Islet of Langerhans (tissue), 1 donor: ENCODE measurements at regions not wholly inside any gene's neighbourhood (a gene's known extent, or its start where the extent isn't known, plus 50 kb on each side); places are given as distances from the start of the nearest gene placed in this dataset.
"Not testable (repeated sequence)": the region's sequence is repeated elsewhere in the genome, so short reads cannot be mapped to it uniquely, and the experiment has no call there.

Experiments used
- FAIRE-seq: peaks from one replicate; lab custom pipeline; 2011; peaks lifted over from hg19 to GRCh38; lab: Jason Lieb, UNC

- FAIRE-seq, result no peak
Observed at GRCh38 chr5:125049721-125050702, 303.6 kb upstream of the ZNF608 start.

DNA sequence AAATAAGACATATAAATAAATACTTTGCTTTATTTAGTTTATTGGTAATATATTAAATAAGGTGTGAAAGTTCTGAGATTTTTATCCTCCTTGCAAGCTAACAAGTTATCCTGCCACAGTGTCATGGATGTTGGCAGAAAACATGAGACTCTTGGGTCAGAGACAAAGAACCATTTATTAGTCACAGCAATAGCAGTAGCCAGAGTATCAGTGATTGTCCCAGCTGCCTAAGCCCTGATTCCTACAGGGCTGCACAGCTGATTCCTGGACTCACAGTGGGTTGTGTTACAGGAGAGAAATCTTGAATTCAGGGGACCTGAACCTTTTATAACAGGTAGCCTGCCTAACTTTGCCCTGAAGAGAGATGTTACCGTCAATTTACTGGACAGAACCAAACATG, 304.5 kb upstream of the ZNF608 start:
- no peak for FAIRE-seq

DNA sequence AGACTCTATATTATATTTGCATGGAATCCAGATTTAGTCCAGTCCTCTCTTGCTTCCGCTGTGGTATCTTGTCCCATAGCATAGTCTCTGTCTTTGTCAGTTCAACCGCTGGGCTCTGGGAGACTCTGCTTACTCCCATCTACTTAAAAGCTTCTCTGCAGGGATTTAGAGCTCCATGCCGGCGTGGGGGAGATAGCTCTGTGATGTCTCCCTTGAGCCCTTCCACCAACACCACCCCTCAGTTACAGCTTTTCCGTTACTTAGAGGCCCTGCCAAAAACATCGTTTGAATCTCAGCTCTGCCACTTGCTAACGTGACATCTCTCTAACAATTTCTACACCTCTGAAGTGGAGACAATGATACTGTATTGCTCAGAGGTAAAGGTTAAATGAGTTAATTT, 306.1 kb upstream of the ZNF608 start:
- no peak for FAIRE-seq

GRCh38 chr5:125053179-125053578, 306.7 kb upstream of the ZNF608 start:
- no peak for FAIRE-seq

DNA sequence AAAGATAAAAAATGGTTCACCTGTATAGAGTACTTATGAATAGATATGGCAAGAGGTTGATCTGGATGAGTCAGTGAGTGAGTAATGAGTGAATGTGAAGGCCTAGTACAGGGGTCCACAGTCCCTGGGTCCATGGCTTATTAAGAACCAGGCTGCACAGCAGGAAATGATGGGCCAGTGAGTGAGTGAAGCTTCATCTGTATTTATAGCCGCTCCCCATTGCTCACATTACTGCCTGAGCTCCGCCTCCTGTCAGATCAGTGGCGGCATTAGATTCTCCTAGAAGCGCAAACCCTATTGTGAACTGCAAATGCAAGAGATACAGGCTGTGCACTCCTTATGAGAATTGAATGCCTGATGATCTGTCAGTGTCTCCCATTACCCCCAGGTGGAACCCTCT, 307.7 kb upstream of the ZNF608 start:
- no peak for FAIRE-seq

- FAIRE-seq, result no peak
Observed at GRCh38 chr5:125056671-125057485, 310.4 kb upstream of the ZNF608 start.

- FAIRE-seq, result peak; percentile 85
Observed at GRCh38 chr5:125057912-125058826, 311.7 kb upstream of the ZNF608 start.

DNA sequence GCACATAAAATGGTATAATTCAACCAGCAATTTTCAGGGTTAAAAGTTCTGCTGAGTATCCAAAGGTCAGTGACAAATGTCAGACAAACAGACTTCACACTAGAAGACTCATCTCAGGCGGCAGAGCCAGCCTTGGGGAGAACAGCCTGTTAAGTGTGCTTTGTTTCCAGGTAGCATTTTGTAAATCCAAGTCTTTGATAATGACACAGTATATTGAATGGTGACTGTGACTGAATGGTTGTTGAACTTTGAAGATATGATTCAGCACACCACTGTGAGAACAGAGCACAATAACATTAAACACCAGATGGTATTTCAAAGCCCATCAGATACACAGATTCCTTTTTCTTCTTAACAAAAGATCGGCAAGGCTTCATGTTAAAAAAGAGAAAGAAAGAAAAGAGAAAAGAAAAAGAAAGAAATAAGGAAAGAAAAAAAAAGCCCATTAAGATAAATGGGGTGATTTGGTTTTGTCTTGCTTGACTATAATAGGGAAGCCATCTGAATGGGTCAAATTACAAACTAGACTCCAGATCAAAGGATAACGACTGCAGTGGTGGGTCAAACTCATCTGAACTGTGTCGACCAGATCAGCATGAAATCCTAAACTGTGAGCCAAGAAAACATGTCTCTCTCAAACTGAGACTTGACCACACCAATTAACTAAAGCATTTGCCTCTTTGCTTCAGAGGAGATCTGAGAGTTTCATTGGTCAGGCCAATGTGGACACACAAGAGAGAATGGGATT, 313.0 kb upstream of the ZNF608 start:
- FAIRE-seq, result peak; percentile 55

DNA sequence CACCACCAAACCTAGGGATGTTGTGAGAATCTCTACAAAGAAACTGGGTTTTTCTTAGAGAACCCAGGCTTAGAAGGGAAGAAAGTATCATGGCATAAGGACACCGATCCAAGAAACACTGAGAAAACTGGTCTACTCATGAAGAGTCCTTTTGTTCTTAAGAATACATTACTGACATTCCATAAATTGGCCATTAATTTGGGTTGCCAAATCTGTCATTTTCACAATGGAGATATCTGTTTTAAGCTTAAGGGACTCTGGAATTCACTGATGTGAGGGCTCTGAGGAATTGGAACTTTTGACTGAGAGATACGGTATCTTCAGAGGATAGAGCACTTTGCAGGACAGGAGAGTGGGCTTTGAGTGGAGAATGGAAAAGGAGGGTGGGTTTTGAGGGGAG, 315.3 kb upstream of the ZNF608 start:
- FAIRE-seq, result no peak

GRCh38 chr5:125064621-125065438, 318.4 kb upstream of the ZNF608 start:
- FAIRE-seq, result no peak

- no peak for FAIRE-seq
Observed at GRCh38 chr5:125065741-125066140, 319.3 kb upstream of the ZNF608 start.

GRCh38 chr5:125070961-125071360, 324.5 kb upstream of the ZNF608 start:
- no peak for FAIRE-seq

DNA sequence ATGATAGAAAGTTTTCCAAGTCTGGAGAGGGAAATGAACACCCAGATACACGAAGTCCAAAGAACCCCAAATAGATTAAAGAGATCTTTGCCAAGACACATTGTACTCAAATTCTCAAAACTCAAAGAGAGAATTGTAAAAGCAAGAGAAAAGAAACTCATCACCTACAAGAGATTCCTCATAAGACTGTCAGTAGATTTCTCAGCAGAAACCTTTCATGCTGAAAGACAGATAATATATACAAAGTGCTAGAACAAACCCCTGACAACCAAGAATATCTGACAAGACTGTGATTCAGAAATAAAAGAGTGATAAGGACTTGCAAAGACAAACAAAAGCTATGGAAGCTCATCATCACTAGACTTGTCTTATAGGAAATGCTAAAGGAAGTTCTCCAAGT, 326.7 kb upstream of the ZNF608 start:
- FAIRE-seq, result no peak

DNA sequence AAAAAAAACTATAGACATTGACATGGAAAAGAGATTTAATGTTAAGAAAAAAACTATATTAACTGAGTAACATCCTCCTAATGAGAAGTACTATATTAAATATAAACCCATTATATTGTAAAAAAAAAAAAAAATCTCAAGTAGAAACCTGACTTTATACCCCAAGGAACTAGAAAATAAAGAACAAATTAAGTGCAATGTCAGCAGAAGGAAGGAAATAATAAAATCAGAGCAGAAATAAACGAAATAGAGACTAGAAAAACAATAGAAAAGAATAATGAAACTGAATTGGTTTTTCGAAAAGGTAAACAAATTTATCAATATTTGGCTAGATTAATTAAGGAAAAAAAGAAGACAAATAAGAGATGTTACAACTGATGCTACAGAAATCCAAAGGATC, 329.1 kb upstream of the ZNF608 start:
- FAIRE-seq, result no peak

GRCh38 chr5:125079028-125079427, 332.6 kb upstream of the ZNF608 start:
- FAIRE-seq, result not testable (repeated sequence)

DNA sequence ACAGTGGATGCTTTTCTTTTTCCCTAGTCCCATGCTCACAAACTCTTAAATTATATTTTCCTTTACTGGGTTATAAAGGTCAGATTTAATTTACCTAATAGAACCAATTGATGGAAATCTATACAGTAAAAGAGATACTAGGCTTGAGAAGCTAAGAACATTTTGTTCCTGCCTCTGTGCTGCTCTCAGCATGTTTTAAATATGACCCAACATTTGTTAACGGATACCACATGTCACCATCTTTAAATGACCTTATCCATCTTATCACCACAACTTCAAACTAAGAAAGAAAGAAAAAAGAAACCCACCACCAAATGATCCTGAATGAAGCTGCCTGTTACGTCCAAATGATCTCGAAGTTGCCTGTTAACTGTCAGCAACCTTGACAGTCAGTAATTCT, 334.7 kb upstream of the ZNF608 start:
- no peak for FAIRE-seq

DNA sequence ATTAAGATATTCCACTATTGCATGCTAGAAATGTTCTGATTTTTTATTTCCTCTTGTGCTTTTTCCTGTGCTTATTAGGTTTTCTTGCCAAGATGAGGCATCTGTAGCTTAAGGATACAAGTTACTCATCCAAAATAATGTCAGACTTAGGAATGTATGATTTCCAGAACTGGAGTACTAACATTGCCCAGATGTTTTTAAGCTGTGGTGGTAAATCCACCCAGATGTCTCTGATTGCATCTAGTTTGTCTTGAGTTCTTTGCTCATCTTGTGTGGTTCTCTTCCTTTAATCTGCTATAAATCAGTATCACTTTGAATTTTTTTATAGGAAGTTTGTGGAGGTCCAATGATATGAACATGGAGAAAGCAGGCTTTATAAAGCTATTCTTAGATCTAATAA, 337.5 kb upstream of the ZNF608 start:
- FAIRE-seq, result no peak

DNA sequence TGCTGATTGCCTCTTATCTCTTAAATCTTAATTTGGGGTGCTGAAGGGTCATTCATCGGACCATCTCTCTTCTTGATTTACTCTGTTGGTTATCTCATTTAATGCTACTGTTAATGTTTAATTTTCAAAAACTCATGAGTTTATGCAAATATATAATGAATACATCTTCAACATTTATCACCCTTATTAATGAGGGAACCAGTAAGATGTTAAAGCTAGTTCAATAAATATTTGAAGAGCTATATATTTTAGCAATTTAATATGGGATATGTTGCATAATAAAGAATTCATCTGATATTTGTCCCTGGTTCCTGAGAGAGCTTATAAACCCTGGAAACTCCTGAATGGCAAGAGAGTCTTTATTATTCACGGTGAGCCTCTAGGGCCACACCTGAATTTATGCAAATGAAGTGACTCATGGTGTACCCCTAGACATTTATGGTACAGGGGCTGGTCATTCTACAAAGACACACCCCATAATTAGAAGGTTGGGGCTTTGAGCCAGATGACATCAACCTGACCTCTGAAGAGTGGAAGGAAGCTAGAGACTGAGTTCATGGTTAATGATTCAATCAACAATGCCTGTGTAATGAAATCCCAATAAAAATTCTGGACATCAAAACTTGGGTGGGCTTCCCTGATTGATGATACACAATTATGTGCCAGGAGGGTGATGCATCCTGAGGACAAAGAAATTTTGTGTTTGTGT, 339.5 kb upstream of the ZNF608 start:
- FAIRE-seq, result no peak

GRCh38 chr5:125088522-125089105, 342.2 kb upstream of the ZNF608 start:
- FAIRE-seq, result no peak
